ENCODE measurements at regions not wholly inside any gene's neighbourhood (a gene's known extent, or its start where the extent isn't known, plus 50 kb on each side); places are given as distances from the start of the nearest gene placed in this dataset.

- no peaks in the 10 kb centered on the region for H3K4me1 ChIP-seq (ENCODE audit: insufficient read depth, low read length)
- H3K36me3 ChIP-seq (ENCODE audit: insufficient read depth, low read length), result no peaks in the 10 kb centered on the region
- no peak overlapping the region for H3K4me3 ChIP-seq (ENCODE audit: low read length)
- 0 out of 2 replicates have a peak, but pooled peaks cover 6% of the 10 kb centered on the region for H3K9me3 ChIP-seq (ENCODE audit: insufficient read depth, low read depth, low read length)
- 83% methylated on average over 8 of the region's 8 CpGs for WGBS
- no peak overlapping the region for H3K27ac ChIP-seq (ENCODE audit: low read depth, low read length)
- H3K27me3 ChIP-seq (ENCODE audit: insufficient read depth, low read length), result no peaks in the 10 kb centered on the region
- H3K9ac ChIP-seq (ENCODE audit: low read depth, low read length), result no peak overlapping the region
Measured at GRCh38 chr6:147891671-147892070, 383.2 kb downstream of the SAMD5 start.

GRCh38 chr6:147892476-147892875 is 384.0 kb downstream of the SAMD5 start:
- 95% methylated on average over 3 of the region's 3 CpGs for WGBS
- no peaks in the 10 kb centered on the region for H3K36me3 ChIP-seq (ENCODE audit: insufficient read depth, low read length)
- H3K27me3 ChIP-seq (ENCODE audit: insufficient read depth, low read length), result no peaks in the 10 kb centered on the region
- H3K4me3 ChIP-seq (ENCODE audit: low read length), result no peak overlapping the region
- no peaks in the 10 kb centered on the region for H3K4me1 ChIP-seq (ENCODE audit: insufficient read depth, low read length)
- no peak overlapping the region for H3K9ac ChIP-seq (ENCODE audit: low read depth, low read length)
- H3K27ac ChIP-seq (ENCODE audit: low read depth, low read length), result no peak overlapping the region
- H3K9me3 ChIP-seq (ENCODE audit: insufficient read depth, low read depth, low read length), result 0 out of 2 replicates have a peak, but pooled peaks cover 5% of the 10 kb centered on the region

- Histone ChIP-seq H3K27ac (ENCODE audit: low read depth, low read length) (no peak overlapping the region), H3K27me3 (ENCODE audit: insufficient read depth, low read length) (no peaks in the 10 kb centered on the region), H3K36me3 (ENCODE audit: insufficient read depth, low read length) (no peaks in the 10 kb centered on the region), H3K4me3 (ENCODE audit: low read length) (no peak overlapping the region), H3K9me3 (ENCODE audit: insufficient read depth, low read depth, low read length) (no peaks in the 10 kb centered on the region), H3K4me1 (ENCODE audit: insufficient read depth, low read length) (no peaks in the 10 kb centered on the region), H3K9ac (ENCODE audit: low read depth, low read length) (no peak overlapping the region)
- 94% methylated on average over 4 of the region's 4 CpGs for WGBS
Measured at GRCh38 chr6:147895272-147895671, 386.8 kb downstream of the SAMD5 start.

- Histone ChIP-seq H3K27ac (ENCODE audit: low read depth, low read length) (no peak overlapping the region), H3K9me3 (ENCODE audit: insufficient read depth, low read depth, low read length) (no peaks in the 10 kb centered on the region), H3K27me3 (ENCODE audit: insufficient read depth, low read length) (no peaks in the 10 kb centered on the region), H3K4me3 (ENCODE audit: low read length) (no peak overlapping the region), H3K9ac (ENCODE audit: low read depth, low read length) (no peak overlapping the region), H3K4me1 (ENCODE audit: insufficient read depth, low read length) (no peaks in the 10 kb centered on the region), H3K36me3 (ENCODE audit: insufficient read depth, low read length) (no peaks in the 10 kb centered on the region)
- WGBS, result 85% methylated on average over 12 of the region's 12 CpGs
Measured at GRCh38 chr6:147900247-147900830, 391.8 kb downstream of the SAMD5 start.

- no peak overlapping the region for H3K4me3 ChIP-seq (ENCODE audit: low read length)
- no peaks in the 10 kb centered on the region for H3K9me3 ChIP-seq (ENCODE audit: insufficient read depth, low read depth, low read length)
- H3K27me3 ChIP-seq (ENCODE audit: insufficient read depth, low read length), result no peaks in the 10 kb centered on the region
- H3K27ac ChIP-seq (ENCODE audit: low read depth, low read length), result no peak overlapping the region
- H3K9ac ChIP-seq (ENCODE audit: low read depth, low read length), result no peak overlapping the region
- 96% methylated on average over 4 of the region's 4 CpGs for WGBS
- no peaks in the 10 kb centered on the region for H3K4me1 ChIP-seq (ENCODE audit: insufficient read depth, low read length)
- no peaks in the 10 kb centered on the region for H3K36me3 ChIP-seq (ENCODE audit: insufficient read depth, low read length)
Measured at GRCh38 chr6:147903321-147903720, 394.8 kb downstream of the SAMD5 start.

- 95% methylated on average over 2 of the region's 2 CpGs for WGBS
- Histone ChIP-seq H3K27ac (ENCODE audit: low read depth, low read length) (no peak overlapping the region), H3K4me3 (ENCODE audit: low read length) (no peak overlapping the region)
Measured at GRCh38 chr6:147903931-147904330, 395.4 kb downstream of the SAMD5 start.

GRCh38 chr6:147904416-147904815 is 395.9 kb downstream of the SAMD5 start:
- Histone ChIP-seq H3K27ac (ENCODE audit: low read depth, low read length) (no peak overlapping the region), H3K9me3 (ENCODE audit: insufficient read depth, low read depth, low read length) (no peaks in the 10 kb centered on the region), H3K4me3 (ENCODE audit: low read length) (no peak overlapping the region), H3K9ac (ENCODE audit: low read depth, low read length) (no peak overlapping the region), H3K36me3 (ENCODE audit: insufficient read depth, low read length) (no peaks in the 10 kb centered on the region), H3K4me1 (ENCODE audit: insufficient read depth, low read length) (no peaks in the 10 kb centered on the region), H3K27me3 (ENCODE audit: insufficient read depth, low read length) (no peaks in the 10 kb centered on the region)
- 92% methylated on average over 3 of the region's 4 CpGs for WGBS

More at GRCh38 chr6:147903931-147904330, 395.4 kb downstream of the SAMD5 start:
- Histone ChIP-seq H3K27me3 (ENCODE audit: insufficient read depth, low read length) (no peaks in the 10 kb centered on the region), H3K36me3 (ENCODE audit: insufficient read depth, low read length) (no peaks in the 10 kb centered on the region), H3K4me1 (ENCODE audit: insufficient read depth, low read length) (no peaks in the 10 kb centered on the region), H3K9ac (ENCODE audit: low read depth, low read length) (no peak overlapping the region), H3K9me3 (ENCODE audit: insufficient read depth, low read depth, low read length) (no peaks in the 10 kb centered on the region)

- H3K4me1 ChIP-seq (ENCODE audit: insufficient read depth, low read length), result no peaks in the 10 kb centered on the region
- WGBS, result 90% methylated on average over 3 of the region's 3 CpGs
- H3K9ac ChIP-seq (ENCODE audit: low read depth, low read length), result no peak overlapping the region
Measured at GRCh38 chr6:147905711-147906110, 397.2 kb downstream of the SAMD5 start.

GRCh38 chr6:147906361-147906760 is 397.9 kb downstream of the SAMD5 start:
- Histone ChIP-seq H3K27ac (ENCODE audit: low read depth, low read length) (no peak overlapping the region), H3K36me3 (ENCODE audit: insufficient read depth, low read length) (no peaks in the 10 kb centered on the region), H3K4me1 (ENCODE audit: insufficient read depth, low read length) (no peaks in the 10 kb centered on the region), H3K9me3 (ENCODE audit: insufficient read depth, low read depth, low read length) (no peaks in the 10 kb centered on the region), H3K4me3 (ENCODE audit: low read length) (no peak overlapping the region), H3K27me3 (ENCODE audit: insufficient read depth, low read length) (no peaks in the 10 kb centered on the region), H3K9ac (ENCODE audit: low read depth, low read length) (no peak overlapping the region)
- WGBS, result 87% methylated on average over 2 of the region's 3 CpGs

More at GRCh38 chr6:147905711-147906110, 397.2 kb downstream of the SAMD5 start:
- H3K27ac ChIP-seq (ENCODE audit: low read depth, low read length), result no peak overlapping the region
- H3K9me3 ChIP-seq (ENCODE audit: insufficient read depth, low read depth, low read length), result no peaks in the 10 kb centered on the region
- H3K36me3 ChIP-seq (ENCODE audit: insufficient read depth, low read length), result no peaks in the 10 kb centered on the region
- no peak overlapping the region for H3K4me3 ChIP-seq (ENCODE audit: low read length)
- H3K27me3 ChIP-seq (ENCODE audit: insufficient read depth, low read length), result no peaks in the 10 kb centered on the region

GRCh38 chr6:147909640-147910039 is 401.1 kb downstream of the SAMD5 start:
- Histone ChIP-seq H3K9me3 (ENCODE audit: insufficient read depth, low read depth, low read length) (no peaks in the 10 kb centered on the region), H3K9ac (ENCODE audit: low read depth, low read length) (no peak overlapping the region), H3K27me3 (ENCODE audit: insufficient read depth, low read length) (no peaks in the 10 kb centered on the region), H3K27ac (ENCODE audit: low read depth, low read length) (no peak overlapping the region), H3K4me1 (ENCODE audit: insufficient read depth, low read length) (no peaks in the 10 kb centered on the region), H3K4me3 (ENCODE audit: low read length) (no peak overlapping the region), H3K36me3 (ENCODE audit: insufficient read depth, low read length) (no peaks in the 10 kb centered on the region)
- WGBS, result 93% methylated on average over 6 of the region's 7 CpGs

- H3K36me3 ChIP-seq (ENCODE audit: insufficient read depth, low read length), result no peaks in the 10 kb centered on the region
- no peak overlapping the region for H3K9ac ChIP-seq (ENCODE audit: low read depth, low read length)
- H3K4me3 ChIP-seq (ENCODE audit: low read length), result no peak overlapping the region
- no peak overlapping the region for H3K27ac ChIP-seq (ENCODE audit: low read depth, low read length)
- no peaks in the 10 kb centered on the region for H3K27me3 ChIP-seq (ENCODE audit: insufficient read depth, low read length)
- no peaks in the 10 kb centered on the region for H3K4me1 ChIP-seq (ENCODE audit: insufficient read depth, low read length)
- WGBS, result 91% methylated on average over 9 of the region's 9 CpGs
- no peaks in the 10 kb centered on the region for H3K9me3 ChIP-seq (ENCODE audit: insufficient read depth, low read depth, low read length)
Measured at GRCh38 chr6:147910281-147910680, 401.8 kb downstream of the SAMD5 start.

- Histone ChIP-seq H3K27me3 (ENCODE audit: insufficient read depth, low read length) (no peaks in the 10 kb centered on the region), H3K4me3 (ENCODE audit: low read length) (no peak overlapping the region), H3K9ac (ENCODE audit: low read depth, low read length) (no peak overlapping the region), H3K9me3 (ENCODE audit: insufficient read depth, low read depth, low read length) (no peaks in the 10 kb centered on the region), H3K36me3 (ENCODE audit: insufficient read depth, low read length) (no peaks in the 10 kb centered on the region), H3K27ac (ENCODE audit: low read depth, low read length) (no peak overlapping the region), H3K4me1 (ENCODE audit: insufficient read depth, low read length) (no peaks in the 10 kb centered on the region)
- WGBS, result 95% methylated on average over 3 of the region's 3 CpGs
Measured at GRCh38 chr6:147911057-147911456, 402.6 kb downstream of the SAMD5 start.

Data from HUES64 (cell line).